ENCODE measurements at regions not wholly inside any gene's neighbourhood (a gene's known extent, or its start where the extent isn't known, plus 50 kb on each side); places are given as distances from the start of the nearest gene placed in this dataset.

- H3K27ac Mint-ChIP-seq, result no peak overlapping the region
- H3K27me3 Mint-ChIP-seq (ENCODE audit: low read depth), result no peaks in the 10 kb centered on the region
- no peak for TF ChIP-seq CTCF (IDR thresholded peaks at IDR 0.05; ENCODE audit: unreplicated experiment)
- H3K4me3 Mint-ChIP-seq, result no peak overlapping the region
- H3K9me3 Mint-ChIP-seq, result no peaks in the 10 kb centered on the region
- peaks cover 20% of the 10 kb centered on the region for H3K4me1 Mint-ChIP-seq
- H3K36me3 Mint-ChIP-seq, result no peaks in the 10 kb centered on the region
- no peak for DNase-seq (ENCODE audit: low spot score in 2 of 2, unreplicated experiment in 2 of 2)
These were observed 163.3 kb downstream of the KCNJ2 start for GRCh38 chr17:70332356-70333210.

DNA sequence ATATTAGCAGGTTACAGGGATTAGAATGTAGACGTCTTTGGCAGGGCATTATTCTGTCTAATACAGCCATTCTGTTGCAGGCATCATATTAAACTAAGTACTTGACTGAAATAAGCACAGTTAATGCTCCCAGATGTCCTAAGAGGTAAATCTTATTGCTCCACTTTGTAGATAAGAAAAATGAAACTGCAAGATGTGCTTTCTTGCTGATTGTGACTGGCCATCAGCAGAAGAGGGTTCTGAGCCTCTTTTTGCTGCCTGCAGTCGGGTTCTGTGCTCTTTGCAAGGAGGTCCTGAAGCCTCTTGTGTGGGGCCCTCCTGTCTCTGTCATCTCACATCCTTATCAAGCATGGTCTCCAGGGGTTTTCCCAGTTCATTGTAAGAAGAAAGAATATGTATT lies 167.1 kb downstream of the KCNJ2 start:
- Mint-ChIP-seq H3K4me3 (no peak overlapping the region), H3K27ac (no peak overlapping the region), H3K36me3 (no peaks in the 10 kb centered on the region)

GRCh38 chr17:70338946-70339354 lies 169.6 kb downstream of the KCNJ2 start:
- no peaks in the 10 kb centered on the region for H3K36me3 Mint-ChIP-seq
- peaks cover 35% of the 10 kb centered on the region for H3K4me1 Mint-ChIP-seq
- no peak for DNase-seq (ENCODE audit: low spot score in 2 of 2, unreplicated experiment in 2 of 2)
- H3K27me3 Mint-ChIP-seq (ENCODE audit: low read depth), result no peaks in the 10 kb centered on the region
- no peak overlapping the region for H3K4me3 Mint-ChIP-seq
- H3K27ac Mint-ChIP-seq, result no peak overlapping the region
- no peak for TF ChIP-seq CTCF (IDR thresholded peaks at IDR 0.05; ENCODE audit: unreplicated experiment)
- H3K9me3 Mint-ChIP-seq, result no peaks in the 10 kb centered on the region

More for the DNA sequence above, 167.1 kb downstream of the KCNJ2 start:
- H3K4me1 Mint-ChIP-seq, result peaks cover 26% of the 10 kb centered on the region
- no peak for DNase-seq (ENCODE audit: low spot score in 2 of 2, unreplicated experiment in 2 of 2)
- H3K9me3 Mint-ChIP-seq, result no peaks in the 10 kb centered on the region
- TF ChIP-seq CTCF (IDR thresholded peaks at IDR 0.05; ENCODE audit: unreplicated experiment), result no peak
- H3K27me3 Mint-ChIP-seq (ENCODE audit: low read depth), result no peaks in the 10 kb centered on the region

DNA sequence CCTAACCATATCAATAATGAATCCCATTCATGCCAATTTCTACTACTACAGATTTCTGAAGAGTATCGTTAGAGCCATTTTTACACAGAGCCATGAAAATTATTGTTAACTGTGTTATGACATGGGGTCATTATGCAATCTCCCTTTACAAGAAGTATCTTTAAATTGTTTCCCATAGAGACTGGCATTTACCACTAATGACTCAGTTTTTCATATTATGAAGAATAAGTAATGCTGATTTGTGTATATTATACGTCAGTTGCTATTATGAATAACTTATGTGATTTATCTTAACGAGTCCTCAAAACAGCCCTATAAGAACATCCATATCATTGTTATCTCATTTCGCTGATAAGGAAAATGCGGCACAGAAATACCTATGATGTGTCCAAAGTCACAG lies 173.8 kb downstream of the KCNJ2 start:
- no peak overlapping the region for H3K4me3 Mint-ChIP-seq
- TF ChIP-seq CTCF (IDR thresholded peaks at IDR 0.05; ENCODE audit: unreplicated experiment), result no peak
- DNase-seq (ENCODE audit: low spot score in 2 of 2, unreplicated experiment in 2 of 2), result no peak
- peaks cover 1% of the 10 kb centered on the region for H3K9me3 Mint-ChIP-seq
- H3K27ac Mint-ChIP-seq, result no peak overlapping the region
- H3K27me3 Mint-ChIP-seq (ENCODE audit: low read depth), result no peaks in the 10 kb centered on the region
- H3K4me1 Mint-ChIP-seq, result peaks cover 23% of the 10 kb centered on the region
- no peaks in the 10 kb centered on the region for H3K36me3 Mint-ChIP-seq

- H3K36me3 Mint-ChIP-seq, result no peaks in the 10 kb centered on the region
- H3K4me3 Mint-ChIP-seq, result peak overlapping the region; percentile 30
- H3K27me3 Mint-ChIP-seq (ENCODE audit: low read depth), result peaks cover 2% of the 10 kb centered on the region
- peak overlapping the region; percentile 76 for H3K27ac Mint-ChIP-seq
- peaks cover 22% of the 10 kb centered on the region for H3K4me1 Mint-ChIP-seq
- no peak for TF ChIP-seq CTCF (IDR thresholded peaks at IDR 0.05; ENCODE audit: unreplicated experiment)
- peaks cover 6% of the 10 kb centered on the region for H3K9me3 Mint-ChIP-seq
- DNase-seq (ENCODE audit: low spot score in 2 of 2, unreplicated experiment in 2 of 2), result no peak
These were observed 175.2 kb downstream of the KCNJ2 start for GRCh38 chr17:70344386-70345060.
